Suprapubic skin (tissue), 4 donors: ENCODE measurements at regions not wholly inside any gene's neighbourhood (a gene's known extent, or its start where the extent isn't known, plus 50 kb on each side); places are given as distances from the start of the nearest gene placed in this dataset.
"Not testable (repeated sequence)": the region's sequence is repeated elsewhere in the genome, so short reads cannot be mapped to it uniquely, and the experiment has no call there.

Experiments used
- DNase-seq, 2 donors: peaks; one replicate each; pipeline ENCODE4 v3.0.0-alpha.2; 2019; ENCODE audit warnings: low spot score in 2 of 2
- H3K27ac ChIP-seq: fragments of 200-600 bp; sonication (generic); one replicate; pipeline ENCODE4 v1.5.1; 2019
- H3K27me3 ChIP-seq: fragments of 200-600 bp; sonication (generic); one replicate; pipeline ENCODE4 v1.5.1; 2019
- H3K36me3 ChIP-seq: fragments of 200-600 bp; sonication (generic); one replicate; pipeline ENCODE4 v1.5.1; 2019
- H3K4me1 ChIP-seq: fragments of 200-600 bp; sonication (generic); one replicate; pipeline ENCODE4 v1.5.1; 2019
- H3K4me3 ChIP-seq: fragments of 200-600 bp; sonication (generic); one replicate; pipeline ENCODE4 v1.5.1; 2019; ENCODE audit warnings: mild to moderate bottlenecking
- H3K9me3 ChIP-seq: fragments of 200-600 bp; sonication (generic); one replicate; pipeline ENCODE4 v1.5.1; 2019
- CTCF ChIP-seq, 2 donors: fragments of 200-600 bp in 1 of 2; fragments of 450-650 bp in 1 of 2; sonication (generic) in 1 of 2; IDR thresholded peaks; one replicate each; pipeline ENCODE4 v1.5.1; 2016 to 2019; ENCODE audit warnings: antibody characterized with exemption in 2 of 2, mild to moderate bottlenecking in 1 of 2, moderate library complexity in 1 of 2
- EP300 ChIP-seq: sonication (generic); formaldehyde crosslinking; IDR thresholded peaks from one replicate; pipeline ENCODE4 v1.6.1; 2017; ENCODE audit warnings: antibody characterized with exemption
- POLR2A ChIP-seq, 2 donors: fragments of 450-650 bp; IDR thresholded peaks; one replicate each; pipeline ENCODE4 v1.6.1; 2017; ENCODE audit warnings: antibody characterized with exemption in 2 of 2, mild to moderate bottlenecking in 2 of 2, moderate library complexity in 2 of 2
- POLR2AphosphoS5 ChIP-seq, 3 donors: sonication (generic); formaldehyde crosslinking; IDR thresholded peaks; one replicate each; pipeline ENCODE4 v1.6.1; 2017; ENCODE audit warnings: antibody characterized with exemption in 3 of 3
- WGBS: methylation state at CpG from one replicate; pipeline ENCODE4 v1.1.5; 2018; 5-methylcytosine and 5-hydroxymethylcytosine counted together

- DNase-seq, result no peak
- H3K27me3 ChIP-seq, result no peaks in the 10 kb centered on the region
- H3K4me1 ChIP-seq, result peaks cover 16% of the 10 kb centered on the region
- H3K4me3 ChIP-seq, result no peak overlapping the region
- TF ChIP-seq CTCF (IDR thresholded peaks at IDR 0.05) (no peak), POLR2AphosphoS5 (IDR thresholded peaks at IDR 0.05) (no peak)
- H3K36me3 ChIP-seq, result peaks cover 10% of the 10 kb centered on the region
- no peaks in the 10 kb centered on the region for H3K9me3 ChIP-seq
- 70% methylated on average over 4 of the region's 4 CpGs for WGBS
- no peak overlapping the region for H3K27ac ChIP-seq
Observed at GRCh38 chr16:31718998-31719397, 154.6 kb upstream of the ZNF267 start.

GRCh38 chr16:31727553-31727952 lies 146.1 kb upstream of the ZNF267 start:
- DNase-seq, result no peak
- H3K36me3 ChIP-seq, result peaks cover 55% of the 10 kb centered on the region
- H3K27me3 ChIP-seq, result no peaks in the 10 kb centered on the region
- H3K4me3 ChIP-seq, result no peak overlapping the region
- H3K9me3 ChIP-seq, result peaks cover 3% of the 10 kb centered on the region
- TF ChIP-seq POLR2A (IDR thresholded peaks at IDR 0.05) (no peak), POLR2AphosphoS5 (IDR thresholded peaks at IDR 0.05) (no peak), EP300 (no peak), CTCF (IDR thresholded peaks at IDR 0.05) (no peak)
- H3K4me1 ChIP-seq, result no peaks in the 10 kb centered on the region
- no peak overlapping the region for H3K27ac ChIP-seq

GRCh38 chr16:31734265-31734664 lies 139.3 kb upstream of the ZNF267 start:
- Histone ChIP-seq H3K9me3 (peaks cover 21% of the 10 kb centered on the region), H3K4me1 (no peaks in the 10 kb centered on the region), H3K27me3 (no peaks in the 10 kb centered on the region), H3K36me3 (peaks cover 65% of the 10 kb centered on the region), H3K27ac (no peak overlapping the region), H3K4me3 (no peak overlapping the region)
- WGBS, result 92% methylated on average over 3 of the region's 3 CpGs
- TF ChIP-seq POLR2AphosphoS5 (IDR thresholded peaks at IDR 0.05) (no peak), EP300 (no peak)
- no peak for DNase-seq

GRCh38 chr16:31745098-31745497 lies 128.5 kb upstream of the ZNF267 start:
- peaks cover 30% of the 10 kb centered on the region for H3K36me3 ChIP-seq
- H3K27ac ChIP-seq, H3K4me1 ChIP-seq, DNase-seq, H3K27me3 ChIP-seq, H3K4me3 ChIP-seq: not testable (repeated sequence)
- H3K9me3 ChIP-seq, result peaks cover 62% of the 10 kb centered on the region

- Histone ChIP-seq H3K27ac (no peak overlapping the region), H3K27me3 (no peaks in the 10 kb centered on the region), H3K9me3 (peaks cover 66% of the 10 kb centered on the region), H3K4me1 (no peaks in the 10 kb centered on the region), H3K36me3 (peaks cover 34% of the 10 kb centered on the region), H3K4me3 (no peak overlapping the region)
- no peak for DNase-seq
- TF ChIP-seq POLR2A (IDR thresholded peaks at IDR 0.05) (no peak), POLR2AphosphoS5 (IDR thresholded peaks at IDR 0.05) (no peak), CTCF (IDR thresholded peaks at IDR 0.05) (no peak), EP300 (no peak)
- 98% methylated on average over 2 of the region's 2 CpGs for WGBS
Observed at GRCh38 chr16:31745900-31746299, 127.7 kb upstream of the ZNF267 start.

GRCh38 chr16:31754998-31755615 lies 118.5 kb upstream of the ZNF267 start:
- DNase-seq, result no peak
- Histone ChIP-seq H3K4me3 (no peak overlapping the region), H3K4me1 (no peaks in the 10 kb centered on the region), H3K27me3 (no peaks in the 10 kb centered on the region), H3K36me3 (peaks cover 59% of the 10 kb centered on the region), H3K9me3 (peaks cover 80% of the 10 kb centered on the region), H3K27ac (no peak overlapping the region)
- no peak for TF ChIP-seq EP300
- TF ChIP-seq POLR2A (IDR thresholded peaks at IDR 0.05), result no peak
- no peak for TF ChIP-seq CTCF (IDR thresholded peaks at IDR 0.05)
- TF ChIP-seq POLR2AphosphoS5 (IDR thresholded peaks at IDR 0.05), result no peak
- 96% methylated on average over 7 of the region's 7 CpGs for WGBS
